Endothelial cell of umbilical vein (primary cell): ENCODE measurements at regions not wholly inside any gene's neighbourhood (a gene's known extent, or its start where the extent isn't known, plus 50 kb on each side); places are given as distances from the start of the nearest gene placed in this dataset.

ENCODE experiments used
- BruUV-seq: library from RNA; stranded (reverse); fragments of 400-500 nt; replicated peaks from 2 replicates; lab custom pipeline; 2021; lab: Mats Ljungman, UMichigan
- CTCF ChIA-PET: fragments of 300-600, 350-600 bp; sonication (Branson Sonifier 250); formaldehyde crosslinking; loops from one replicate; lab custom pipeline; 2021; ENCODE audit warnings: antibody characterized with exemption, inconsistent platforms; lab: Charles Lee
- POLR2A ChIA-PET: fragments of 300-600, 350-600 bp; sonication (Branson Sonifier 250); formaldehyde crosslinking; loops from one replicate; lab custom pipeline; 2021; ENCODE audit warnings: antibody characterized with exemption, inconsistent platforms; lab: Charles Lee
- DNase-seq: peaks from one replicate; pipeline ENCODE4 v3.0.0-alpha.2; 2011; ENCODE audit warnings: low read depth, low spot score
- FAIRE-seq: peaks from 2 replicates; lab custom pipeline; 2011; peaks lifted over from hg19 to GRCh38; lab: Jason Lieb, UNC
- H2AFZ ChIP-seq: 2 replicates; pipeline ENCODE4 v1.6.0; 2012; ENCODE audit warnings: low read depth, low read length, control low read depth, inconsistent platforms
- H3K27ac ChIP-seq: 2 replicates; pipeline ENCODE4 v1.5.1; 2011; ENCODE audit warnings: low read depth, mild to moderate bottlenecking, control low read depth, low read length, moderate library complexity; ENCODE audit not compliant: insufficient read depth
- H3K27me3 ChIP-seq, 2 experiments: 2 replicates each; pipeline versions ENCODE4 v1.6.0 to v1.6.1; 2011; ENCODE audit warnings: low read length in 2 of 2, mixed read lengths in 1 of 2; ENCODE audit not compliant: control insufficient read depth in 2 of 2, insufficient read depth in 2 of 2
- H3K36me3 ChIP-seq, 2 experiments: 2 replicates in 1 of 2; 3 replicates in 1 of 2; pipeline ENCODE4 v1.5.1; 2011; ENCODE audit warnings: low read length in 2 of 2, mild to moderate bottlenecking in 1 of 2, moderate library complexity in 1 of 2; ENCODE audit not compliant: control insufficient read depth in 2 of 2, insufficient read depth in 2 of 2; ENCODE audit errors: extremely low read depth in 1 of 2
- H3K4me1 ChIP-seq: 3 replicates; pipeline ENCODE4 v1.5.1; 2011; ENCODE audit warnings: mild to moderate bottlenecking, low read length; ENCODE audit not compliant: control insufficient read depth, insufficient read depth; ENCODE audit errors: extremely low read depth
- H3K4me2 ChIP-seq: 2 replicates; pipeline ENCODE4 v1.6.1; 2011; ENCODE audit warnings: low read length, control low read depth, mixed read lengths; ENCODE audit not compliant: insufficient read depth
- H3K4me3 ChIP-seq, 3 experiments: fragments of 200-600 bp in 1 of 3; sonication (generic), shearing (Covaris generic) in 1 of 3; replicated peaks in 1 of 3; 2 replicates each; pipeline ENCODE4 v1.5.1; 2011 to 2016; ENCODE audit warnings: control low read depth in 3 of 3, low read length in 3 of 3, mild to moderate bottlenecking in 2 of 3, inconsistent platforms in 1 of 3, low read depth in 1 of 3, moderate library complexity in 1 of 3; ENCODE audit not compliant: insufficient read depth in 1 of 3
- H3K79me2 ChIP-seq: 2 replicates; pipeline ENCODE4 v1.6.0; 2012; ENCODE audit warnings: low read length, inconsistent platforms; ENCODE audit not compliant: control insufficient read depth, insufficient read depth
- H3K9ac ChIP-seq: replicated peaks from 2 replicates; pipeline ENCODE3; 2011; ENCODE audit warnings: low read length, control low read depth; ENCODE audit not compliant: insufficient read depth; ENCODE audit errors: extremely low read depth
- H3K9me1 ChIP-seq: replicated peaks from 3 replicates; pipeline ENCODE4 v1.6.0; 2011; ENCODE audit warnings: mild to moderate bottlenecking, low read length; ENCODE audit not compliant: control insufficient read depth, insufficient read depth; ENCODE audit errors: extremely low read depth
- H3K9me3 ChIP-seq: replicated peaks from 2 replicates; pipeline ENCODE4 v1.5.1; 2012; ENCODE audit warnings: low read length, inconsistent platforms; ENCODE audit not compliant: control insufficient read depth, insufficient read depth
- H4K20me1 ChIP-seq: replicated peaks from 2 replicates; pipeline ENCODE3; 2011; ENCODE audit warnings: mild to moderate bottlenecking, low read length; ENCODE audit not compliant: control insufficient read depth, insufficient read depth; ENCODE audit errors: extremely low read depth
- EZH2 ChIP-seq: IDR thresholded peaks from 2 replicates; pipeline ENCODE4 v1.6.1; 2012; ENCODE audit warnings: borderline replicate concordance, low read depth, mild to moderate bottlenecking, moderate library complexity, low read length, inconsistent platforms; ENCODE audit not compliant: severe bottlenecking
- FOS ChIP-seq: IDR thresholded peaks from 2 replicates; pipeline ENCODE4 v1.6.1; 2011; ENCODE audit warnings: mild to moderate bottlenecking, low read length, moderate library complexity, borderline replicate concordance; ENCODE audit not compliant: insufficient read depth
- GATA2 ChIP-seq: IDR thresholded peaks from 2 replicates; pipeline ENCODE4 v1.7.0; 2011; ENCODE audit warnings: low read depth, mild to moderate bottlenecking, moderate library complexity, mixed read lengths, low read length; ENCODE audit not compliant: insufficient read length, insufficient read depth
- JUN ChIP-seq: IDR thresholded peaks from 2 replicates; pipeline ENCODE4 v1.6.1; 2011; ENCODE audit warnings: borderline replicate concordance, low read depth; ENCODE audit not compliant: insufficient read length, insufficient read depth
- MYC ChIP-seq: IDR thresholded peaks from one replicate; pipeline ENCODE4 v1.6.1; 2011; ENCODE audit warnings: mild to moderate bottlenecking, low read depth, low read length
- POLR2A ChIP-seq: IDR thresholded peaks from 2 replicates; pipeline ENCODE4 v1.6.1; 2012; ENCODE audit warnings: low read depth, mild to moderate bottlenecking, control low read depth, low read length
- POLR2AphosphoS5 ChIP-seq: IDR thresholded peaks from 2 replicates; pipeline ENCODE4 v1.6.1; 2012; ENCODE audit warnings: low read depth, mild to moderate bottlenecking, control low read depth, low read length, moderate library complexity; ENCODE audit not compliant: insufficient read depth
- dilution Hi-C: fragments of 300-500 bp; cut with MboI; formaldehyde crosslinking; loops from one replicate; pipeline ENCODE4 v1.15.0; 2019; ENCODE audit warnings: low sequenced_read_pairs; ENCODE audit not compliant: extremely low pct_ligation_motif_present
- intact Hi-C: fragments of 100-400 bp; cut with micrococcal nuclease; formaldehyde crosslinking; loops from one replicate; pipeline ENCODE4 v1.10.0; 2022
- TF ChIP-seq, protein P1 (sequence below): IDR thresholded peaks from 2 replicates; pipeline ENCODE4 v1.6.1; 2011; ENCODE audit not compliant: insufficient read depth, insufficient read length
- TF ChIP-seq, protein P2 (sequence below), 2 donors: IDR thresholded peaks; 1 replicate in 1 of 2; 2 replicates in 1 of 2; pipeline ENCODE4 v1.5.1; 2011; ENCODE audit warnings: low read length in 2 of 2, mild to moderate bottlenecking in 2 of 2, moderate library complexity in 2 of 2, control low read depth in 1 of 2, inconsistent platforms in 1 of 2, low read depth in 1 of 2; ENCODE audit not compliant: insufficient read depth in 1 of 2; ENCODE audit errors: extremely low read depth in 1 of 2

DNA sequence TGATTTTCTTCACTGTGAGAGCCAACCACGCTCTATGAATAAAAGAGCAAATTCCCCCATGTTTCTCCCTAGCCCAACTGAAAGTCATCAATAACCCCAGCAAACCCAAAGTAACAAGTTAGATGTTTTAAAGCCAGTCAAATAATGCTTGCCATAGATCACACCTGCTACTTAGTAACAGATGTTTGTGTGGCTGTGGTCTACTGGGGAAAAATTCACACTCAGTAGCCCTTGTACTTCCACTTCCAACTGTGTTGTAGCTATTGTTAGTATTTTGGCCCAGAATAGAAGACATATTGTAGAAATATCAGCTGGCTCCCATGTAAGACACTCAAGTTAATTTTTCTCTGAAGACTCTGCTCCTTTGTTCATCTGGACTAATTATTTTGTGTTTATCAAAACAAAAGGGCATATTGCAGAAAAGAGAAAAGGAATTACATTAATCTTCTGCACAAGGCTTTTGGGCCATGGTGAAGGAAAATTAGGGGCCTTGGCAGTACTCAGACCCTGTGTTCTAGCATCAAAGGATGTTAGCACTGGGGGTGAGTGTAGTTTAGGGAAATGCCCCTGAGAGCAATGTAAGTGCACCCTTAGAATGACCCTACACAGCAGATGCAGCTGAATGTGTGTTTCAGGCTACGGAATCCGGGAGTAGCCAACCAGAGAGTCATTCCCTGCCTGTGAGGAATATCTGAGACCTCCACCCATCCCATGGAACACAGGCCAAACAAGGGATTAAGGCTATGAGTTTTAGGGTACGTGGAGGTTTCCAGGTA lies 521.9 kb downstream of the EPHA4 start:
- Histone ChIP-seq H3K27ac (no peak overlapping the region), H3K9me3 (no peaks in the 10 kb centered on the region), H3K4me3 (no peak overlapping the region), H3K9ac (no peak overlapping the region), H4K20me1 (no peaks in the 10 kb centered on the region), H3K79me2 (no peaks in the 10 kb centered on the region), H3K4me2 (no peak overlapping the region), H3K9me1 (no peaks in the 10 kb centered on the region), H3K36me3 (no peaks in the 10 kb centered on the region), H2AFZ (no peak overlapping the region), H3K4me1 (no peaks in the 10 kb centered on the region), H3K27me3 (no peaks in the 10 kb centered on the region)
- DNase-seq (no peak), FAIRE-seq (no peak)
- intact Hi-C loops: no loop called here
- TF ChIP-seq, protein P1, sequence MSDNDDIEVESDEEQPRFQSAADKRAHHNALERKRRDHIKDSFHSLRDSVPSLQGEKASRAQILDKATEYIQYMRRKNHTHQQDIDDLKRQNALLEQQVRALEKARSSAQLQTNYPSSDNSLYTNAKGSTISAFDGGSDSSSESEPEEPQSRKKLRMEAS: no peak
- TF ChIP-seq, protein P2, sequence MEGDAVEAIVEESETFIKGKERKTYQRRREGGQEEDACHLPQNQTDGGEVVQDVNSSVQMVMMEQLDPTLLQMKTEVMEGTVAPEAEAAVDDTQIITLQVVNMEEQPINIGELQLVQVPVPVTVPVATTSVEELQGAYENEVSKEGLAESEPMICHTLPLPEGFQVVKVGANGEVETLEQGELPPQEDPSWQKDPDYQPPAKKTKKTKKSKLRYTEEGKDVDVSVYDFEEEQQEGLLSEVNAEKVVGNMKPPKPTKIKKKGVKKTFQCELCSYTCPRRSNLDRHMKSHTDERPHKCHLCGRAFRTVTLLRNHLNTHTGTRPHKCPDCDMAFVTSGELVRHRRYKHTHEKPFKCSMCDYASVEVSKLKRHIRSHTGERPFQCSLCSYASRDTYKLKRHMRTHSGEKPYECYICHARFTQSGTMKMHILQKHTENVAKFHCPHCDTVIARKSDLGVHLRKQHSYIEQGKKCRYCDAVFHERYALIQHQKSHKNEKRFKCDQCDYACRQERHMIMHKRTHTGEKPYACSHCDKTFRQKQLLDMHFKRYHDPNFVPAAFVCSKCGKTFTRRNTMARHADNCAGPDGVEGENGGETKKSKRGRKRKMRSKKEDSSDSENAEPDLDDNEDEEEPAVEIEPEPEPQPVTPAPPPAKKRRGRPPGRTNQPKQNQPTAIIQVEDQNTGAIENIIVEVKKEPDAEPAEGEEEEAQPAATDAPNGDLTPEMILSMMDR (IDR thresholded peaks at IDR 0.05; ENCODE audit: extremely low read depth in 1 of 2, insufficient read depth in 1 of 2, low read depth in 1 of 2, low read length in 2 of 2): no peak
- TF ChIP-seq EZH2: no peak
- no peak for TF ChIP-seq POLR2A
- no peak for TF ChIP-seq MYC
- TF ChIP-seq GATA2: no peak
- TF ChIP-seq POLR2AphosphoS5: no peak
- TF ChIP-seq FOS: no peak
- no peak for TF ChIP-seq JUN
- no TSS peak for BruUV-seq
- ChIA-PET POLR2A (no interaction called here), CTCF (no interaction called here)
- dilution Hi-C loops: no loop called here
